Chondrocyte (in vitro differentiated cells): ENCODE measurements at regions not wholly inside any gene's neighbourhood (a gene's known extent, or its start where the extent isn't known, plus 50 kb on each side); places are given as distances from the start of the nearest gene placed in this dataset.
"Not testable (repeated sequence)": the region's sequence is repeated elsewhere in the genome, so short reads cannot be mapped to it uniquely, and the experiment has no call there.

ENCODE experiments used
- DNase-seq: peaks from one replicate; pipeline ENCODE4 v3.0.0; 2021; ENCODE audit warnings: mixed read lengths, low spot score
- H3K27ac Mint-ChIP-seq: one replicate; pipeline ENCODE4 v1.8.0; 2021; ENCODE audit warnings: mild to moderate bottlenecking, moderate library complexity, mixed read lengths; ENCODE audit not compliant: unreplicated experiment
- H3K27me3 Mint-ChIP-seq: 2 replicates; pipeline ENCODE4 v1.8.0; 2021; ENCODE audit warnings: low read depth, mixed read lengths
- H3K36me3 Mint-ChIP-seq: 2 replicates; pipeline ENCODE4 v1.8.0; 2021; ENCODE audit warnings: low read depth, mixed read lengths
- H3K4me1 Mint-ChIP-seq: 2 replicates; pipeline ENCODE4 v1.8.0; 2021; ENCODE audit warnings: low read depth, mild to moderate bottlenecking, mixed read lengths
- H3K4me3 Mint-ChIP-seq: one replicate; pipeline ENCODE4 v1.8.0; 2021; ENCODE audit warnings: mild to moderate bottlenecking, moderate library complexity, mixed read lengths; ENCODE audit not compliant: unreplicated experiment
- H3K9me3 Mint-ChIP-seq: 2 replicates; pipeline ENCODE4 v1.8.0; 2021; ENCODE audit warnings: low read depth, mixed read lengths
- CTCF ChIP-seq: fragments of 200-600 bp; sonication (generic); IDR thresholded peaks from 2 replicates; pipeline ENCODE4 v1.5.0; 2021; ENCODE audit warnings: antibody characterized with exemption, mild to moderate bottlenecking, moderate library complexity

GRCh38 chr2:128670066-128670465 lies 351.4 kb upstream of the HS6ST1 start:
- Mint-ChIP-seq H3K9me3 (peaks cover 13% of the 10 kb centered on the region), H3K27ac (no peak overlapping the region), H3K36me3 (peaks cover 2% of the 10 kb centered on the region), H3K27me3 (peaks cover 5% of the 10 kb centered on the region), H3K4me3 (no peak overlapping the region), H3K4me1 (peaks cover 8% of the 10 kb centered on the region)
- DNase-seq, result no peak
- TF ChIP-seq CTCF, result no peak

GRCh38 chr2:128671981-128672757 lies 353.5 kb upstream of the HS6ST1 start:
- not testable (repeated sequence) for H3K27ac Mint-ChIP-seq, H3K4me3 Mint-ChIP-seq, H3K36me3 Mint-ChIP-seq, H3K4me1 Mint-ChIP-seq, H3K27me3 Mint-ChIP-seq, DNase-seq
- peaks cover 13% of the 10 kb centered on the region for H3K9me3 Mint-ChIP-seq

GRCh38 chr2:128679680-128680079 lies 361.0 kb upstream of the HS6ST1 start:
- not testable (repeated sequence) for H3K4me3 Mint-ChIP-seq, H3K36me3 Mint-ChIP-seq, DNase-seq, H3K27me3 Mint-ChIP-seq, H3K27ac Mint-ChIP-seq, H3K4me1 Mint-ChIP-seq, H3K9me3 Mint-ChIP-seq

- DNase-seq, result no peak
- no peak for TF ChIP-seq CTCF
- Mint-ChIP-seq H3K4me3 (no peak overlapping the region), H3K27ac (no peak overlapping the region), H3K36me3 (no peaks in the 10 kb centered on the region), H3K4me1 (no peaks in the 10 kb centered on the region), H3K27me3 (peaks cover 5% of the 10 kb centered on the region), H3K9me3 (no peaks in the 10 kb centered on the region)
These were observed 362.8 kb upstream of the HS6ST1 start for GRCh38 chr2:128681507-128681906.

GRCh38 chr2:128682266-128682665 lies 363.6 kb upstream of the HS6ST1 start:
- no peak for DNase-seq
- TF ChIP-seq CTCF, result no peak
- Mint-ChIP-seq H3K36me3 (no peaks in the 10 kb centered on the region), H3K9me3 (no peaks in the 10 kb centered on the region), H3K4me3 (no peak overlapping the region), H3K27ac (no peak overlapping the region), H3K27me3 (peaks cover 5% of the 10 kb centered on the region), H3K4me1 (no peaks in the 10 kb centered on the region)

- DNase-seq, result no peak
- Mint-ChIP-seq H3K9me3 (no peaks in the 10 kb centered on the region), H3K4me3 (no peak overlapping the region), H3K4me1 (no peaks in the 10 kb centered on the region), H3K27me3 (peaks cover 5% of the 10 kb centered on the region), H3K36me3 (no peaks in the 10 kb centered on the region), H3K27ac (no peak overlapping the region)
- TF ChIP-seq CTCF, result no peak
These were observed 364.1 kb upstream of the HS6ST1 start for GRCh38 chr2:128682729-128683284.
